Activated CD4-positive, alpha-beta T cell treated with anti-CD3 and anti-CD28 coated beads, Interleukin-2, amount 10 ng/mL, durations not matched to agents 7 days and 5 days (primary cell): ENCODE measurements at regions not wholly inside any gene's neighbourhood (a gene's known extent, or its start where the extent isn't known, plus 50 kb on each side); places are given as distances from the start of the nearest gene placed in this dataset.
"Not testable (repeated sequence)": the region's sequence is repeated elsewhere in the genome, so short reads cannot be mapped to it uniquely, and the experiment has no call there.

Source experiments
- CTCF ChIA-PET: fragments of 350-600 bp; sonication (Branson Sonifier 250); formaldehyde crosslinking; loops from one replicate; lab custom pipeline; 2021; ENCODE audit warnings: antibody characterized with exemption; lab: Charles Lee
- POLR2A ChIA-PET: fragments of 350-600 bp; sonication (Branson Sonifier 250); formaldehyde crosslinking; loops from one replicate; lab custom pipeline; 2021; ENCODE audit warnings: antibody characterized with exemption; lab: Charles Lee
- DNase-seq: peaks from one replicate; pipeline ENCODE4 v3.0.0-alpha.2; 2020
- H3K27ac Mint-ChIP-seq: one replicate; pipeline ENCODE4 v1.8.0; 2021; ENCODE audit warnings: mild to moderate bottlenecking, moderate library complexity, mixed read lengths
- H3K27me3 Mint-ChIP-seq: one replicate; pipeline ENCODE4 v1.8.0; 2021; ENCODE audit warnings: mixed read lengths
- H3K36me3 Mint-ChIP-seq: one replicate; pipeline ENCODE4 v1.8.0; 2021; ENCODE audit warnings: low read depth, mixed read lengths
- H3K4me1 Mint-ChIP-seq: one replicate; pipeline ENCODE4 v1.8.0; 2021; ENCODE audit warnings: mixed read lengths
- H3K4me3 Mint-ChIP-seq: one replicate; pipeline ENCODE4 v1.8.0; 2021; ENCODE audit warnings: mild to moderate bottlenecking, moderate library complexity, mixed read lengths
- H3K9me3 Mint-ChIP-seq: one replicate; pipeline ENCODE4 v1.8.0; 2021; ENCODE audit warnings: mixed read lengths

DNA sequence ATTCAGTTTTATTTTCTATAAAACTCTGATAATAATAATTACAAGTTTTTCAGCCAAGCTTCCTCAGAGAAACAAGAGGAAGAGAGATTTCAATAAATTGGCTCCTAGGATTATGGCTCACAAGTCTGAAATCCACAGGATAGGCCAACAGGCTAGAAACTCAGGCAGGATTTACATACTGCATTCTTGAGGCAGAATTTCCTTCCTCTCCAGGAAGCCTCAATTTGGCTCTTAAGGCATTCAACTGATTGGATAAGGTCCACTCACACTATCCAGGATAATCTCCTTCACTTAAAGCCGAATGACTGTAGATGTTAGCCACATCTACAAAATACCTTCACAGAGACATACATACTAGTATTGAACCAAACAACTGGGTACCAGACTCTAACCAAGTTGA, 120.3 kb upstream of the FAT3 start:
- DNase-seq = no peak
- POLR2A ChIA-PET = no interaction called here
- CTCF ChIA-PET = no interaction called here
- H3K4me3 Mint-ChIP-seq = no peak overlapping the region
- peaks cover 3% of the 10 kb centered on the region for H3K9me3 Mint-ChIP-seq
- no peaks in the 10 kb centered on the region for H3K36me3 Mint-ChIP-seq
- no peaks in the 10 kb centered on the region for H3K4me1 Mint-ChIP-seq
- no peaks in the 10 kb centered on the region for H3K27me3 Mint-ChIP-seq
- no peak overlapping the region for H3K27ac Mint-ChIP-seq

GRCh38 chr11:92101920-92102319, 122.7 kb upstream of the FAT3 start:
- H3K4me1 Mint-ChIP-seq = no peaks in the 10 kb centered on the region
- H3K36me3 Mint-ChIP-seq = no peaks in the 10 kb centered on the region
- no peak overlapping the region for H3K27ac Mint-ChIP-seq
- CTCF ChIA-PET = no interaction called here
- H3K27me3 Mint-ChIP-seq = no peaks in the 10 kb centered on the region
- H3K9me3 Mint-ChIP-seq = peaks cover 2% of the 10 kb centered on the region
- POLR2A ChIA-PET = no interaction called here
- no peak overlapping the region for H3K4me3 Mint-ChIP-seq
- DNase-seq = no peak

- peaks cover 2% of the 10 kb centered on the region for H3K9me3 Mint-ChIP-seq
- no peaks in the 10 kb centered on the region for H3K4me1 Mint-ChIP-seq
- POLR2A ChIA-PET = no interaction called here
- no peak overlapping the region for H3K4me3 Mint-ChIP-seq
- no peak for DNase-seq
- H3K27ac Mint-ChIP-seq = no peak overlapping the region
- no peaks in the 10 kb centered on the region for H3K27me3 Mint-ChIP-seq
- no peaks in the 10 kb centered on the region for H3K36me3 Mint-ChIP-seq
- CTCF ChIA-PET = no interaction called here
Measured at GRCh38 chr11:92099183-92099582, 125.4 kb upstream of the FAT3 start.

DNA sequence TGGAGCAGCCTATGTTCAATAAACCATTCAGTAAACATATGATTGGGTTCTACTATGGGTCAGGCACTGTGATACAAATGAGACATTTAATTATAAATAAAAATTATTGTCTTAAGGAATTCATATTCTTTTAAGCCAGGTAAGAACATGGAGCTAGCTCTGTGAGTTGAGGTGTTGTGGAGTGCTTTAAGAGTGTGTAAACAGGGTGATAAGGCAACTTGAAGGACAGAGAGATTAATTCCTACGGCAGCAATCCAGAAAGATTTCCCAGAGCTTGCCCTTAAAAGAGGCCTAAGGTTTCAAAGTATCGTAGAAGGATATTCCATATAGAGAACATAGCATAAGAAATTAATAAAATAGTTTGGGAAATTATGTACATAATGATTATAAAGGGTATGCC, 126.4 kb upstream of the FAT3 start:
- H3K36me3 Mint-ChIP-seq = no peaks in the 10 kb centered on the region
- H3K27ac Mint-ChIP-seq = no peak overlapping the region
- no peak overlapping the region for H3K4me3 Mint-ChIP-seq
- no peaks in the 10 kb centered on the region for H3K27me3 Mint-ChIP-seq
- ChIA-PET CTCF (no interaction called here), POLR2A (no interaction called here)
- H3K4me1 Mint-ChIP-seq = no peaks in the 10 kb centered on the region
- no peak for DNase-seq
- H3K9me3 Mint-ChIP-seq = peaks cover 2% of the 10 kb centered on the region

- Mint-ChIP-seq H3K27ac (no peak overlapping the region), H3K27me3 (no peaks in the 10 kb centered on the region), H3K4me1 (no peaks in the 10 kb centered on the region), H3K9me3 (peaks cover 5% of the 10 kb centered on the region), H3K4me3 (no peak overlapping the region), H3K36me3 (no peaks in the 10 kb centered on the region)
- DNase-seq = no peak
- ChIA-PET CTCF (interaction anchor here (0.7 kb wide), 1 partner anchor 1785 kb away, joined by 3 read pairs; no protein-coding TSS in a partner anchor), POLR2A (no interaction called here)
Measured at GRCh38 chr11:92087725-92088537, 136.7 kb upstream of the FAT3 start.

DNA sequence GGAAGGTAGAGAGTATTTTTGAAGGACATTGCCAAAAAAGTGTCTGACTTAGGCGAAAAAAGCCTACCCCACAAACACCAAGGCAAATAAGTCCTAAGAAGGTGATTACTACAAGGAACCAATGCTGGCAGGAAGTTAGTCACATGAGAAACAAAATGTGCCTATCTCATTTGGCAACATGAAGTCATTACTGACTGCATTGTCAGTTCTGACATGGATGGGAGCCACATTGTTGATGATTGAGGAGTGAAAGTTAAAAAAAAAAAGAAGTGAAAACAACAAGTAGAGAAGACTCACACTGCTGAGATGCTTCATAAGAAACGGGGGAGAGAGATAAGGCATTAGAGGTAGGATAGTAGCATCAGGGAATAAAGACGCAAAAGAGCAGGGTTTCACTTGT, 141.5 kb upstream of the FAT3 start:
- ChIA-PET CTCF (no interaction called here), POLR2A (no interaction called here)
- H3K27me3 Mint-ChIP-seq = no peaks in the 10 kb centered on the region
- H3K9me3 Mint-ChIP-seq = peaks cover 7% of the 10 kb centered on the region
- no peak overlapping the region for H3K27ac Mint-ChIP-seq
- DNase-seq = no peak
- H3K36me3 Mint-ChIP-seq = no peaks in the 10 kb centered on the region
- no peaks in the 10 kb centered on the region for H3K4me1 Mint-ChIP-seq
- H3K4me3 Mint-ChIP-seq = no peak overlapping the region

DNA sequence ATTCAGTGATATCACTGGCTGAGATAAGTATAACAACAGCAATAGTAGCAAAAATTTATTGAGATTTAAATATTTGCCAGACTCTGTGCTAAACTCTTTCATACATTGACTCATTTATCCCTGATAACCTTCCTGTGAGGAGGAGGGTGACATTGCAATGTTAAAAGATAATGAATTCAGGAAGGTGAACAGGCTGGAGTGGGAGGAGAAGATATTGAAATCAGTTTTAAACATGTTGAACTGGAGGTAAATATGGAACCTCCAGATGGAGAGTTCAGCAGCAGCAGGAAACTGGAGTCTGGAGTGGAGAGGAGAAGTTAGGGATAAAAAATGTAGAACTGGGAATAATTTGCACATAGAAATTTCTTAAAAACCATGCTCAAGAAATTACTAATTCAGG, 142.0 kb upstream of the FAT3 start:
- Mint-ChIP-seq H3K27me3 (no peaks in the 10 kb centered on the region), H3K36me3 (no peaks in the 10 kb centered on the region), H3K27ac (no peak overlapping the region), H3K4me3 (no peak overlapping the region), H3K4me1 (no peaks in the 10 kb centered on the region), H3K9me3 (peaks cover 4% of the 10 kb centered on the region)
- no peak for DNase-seq
- ChIA-PET CTCF (no interaction called here), POLR2A (no interaction called here)

- H3K9me3 Mint-ChIP-seq, DNase-seq, H3K4me1 Mint-ChIP-seq, H3K4me3 Mint-ChIP-seq, H3K27ac Mint-ChIP-seq, H3K27me3 Mint-ChIP-seq, POLR2A ChIA-PET, CTCF ChIA-PET, H3K36me3 Mint-ChIP-seq: not testable (repeated sequence)
Measured at GRCh38 chr11:92074498-92074897, 150.1 kb upstream of the FAT3 start.

- no peak overlapping the region for H3K4me3 Mint-ChIP-seq
- H3K36me3 Mint-ChIP-seq = no peaks in the 10 kb centered on the region
- H3K27ac Mint-ChIP-seq = no peak overlapping the region
- peaks cover 3% of the 10 kb centered on the region for H3K9me3 Mint-ChIP-seq
- POLR2A ChIA-PET = no interaction called here
- CTCF ChIA-PET = no interaction called here
- no peaks in the 10 kb centered on the region for H3K4me1 Mint-ChIP-seq
- no peaks in the 10 kb centered on the region for H3K27me3 Mint-ChIP-seq
- DNase-seq = no peak
Measured at GRCh38 chr11:92071660-92072059, 153.0 kb upstream of the FAT3 start.

- POLR2A ChIA-PET = no interaction called here
- no peaks in the 10 kb centered on the region for H3K36me3 Mint-ChIP-seq
- no peaks in the 10 kb centered on the region for H3K4me1 Mint-ChIP-seq
- no peaks in the 10 kb centered on the region for H3K27me3 Mint-ChIP-seq
- no peak overlapping the region for H3K27ac Mint-ChIP-seq
- CTCF ChIA-PET = no interaction called here
- no peak overlapping the region for H3K4me3 Mint-ChIP-seq
- H3K9me3 Mint-ChIP-seq = peaks cover 3% of the 10 kb centered on the region
- no peak for DNase-seq
Measured at GRCh38 chr11:92070026-92070889, 154.4 kb upstream of the FAT3 start.

GRCh38 chr11:92067016-92067415, 157.6 kb upstream of the FAT3 start:
- no peak for DNase-seq
- H3K27me3 Mint-ChIP-seq = no peaks in the 10 kb centered on the region
- CTCF ChIA-PET = no interaction called here
- H3K27ac Mint-ChIP-seq = no peak overlapping the region
- H3K4me1 Mint-ChIP-seq = no peaks in the 10 kb centered on the region
- POLR2A ChIA-PET = no interaction called here
- H3K9me3 Mint-ChIP-seq = peaks cover 3% of the 10 kb centered on the region
- H3K4me3 Mint-ChIP-seq = no peak overlapping the region
- H3K36me3 Mint-ChIP-seq = no peaks in the 10 kb centered on the region

DNA sequence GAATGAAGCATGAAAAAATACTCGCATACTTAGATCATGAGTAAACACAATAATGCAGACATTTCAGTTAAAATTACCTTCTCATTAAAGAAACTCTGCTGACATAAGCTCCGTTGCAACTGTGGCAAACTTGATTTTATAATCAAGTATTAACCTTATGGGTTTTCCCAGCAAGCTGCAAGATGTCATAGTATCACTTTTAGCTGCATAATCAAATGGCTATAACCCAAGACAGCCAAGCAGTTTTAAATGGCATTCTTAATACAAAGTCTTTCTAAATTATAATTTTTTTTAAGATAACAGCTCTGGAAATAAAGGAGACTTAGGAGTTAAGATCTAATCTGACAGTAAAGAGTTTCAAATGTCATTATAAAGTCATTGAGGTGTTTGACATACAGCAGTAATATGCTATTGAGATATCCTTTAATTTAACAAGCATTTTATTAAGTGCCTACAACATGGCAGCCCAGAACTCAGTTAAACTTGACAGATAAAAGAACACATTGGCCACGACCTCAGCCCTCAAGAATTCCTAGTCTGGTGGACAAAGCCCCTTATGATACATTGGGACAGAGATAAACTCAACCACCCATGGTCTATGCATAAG, 163.1 kb upstream of the FAT3 start:
- H3K27ac Mint-ChIP-seq = no peak overlapping the region
- H3K4me3 Mint-ChIP-seq = no peak overlapping the region
- H3K27me3 Mint-ChIP-seq = no peaks in the 10 kb centered on the region
- no peak for DNase-seq
- no peaks in the 10 kb centered on the region for H3K9me3 Mint-ChIP-seq
- H3K4me1 Mint-ChIP-seq = no peaks in the 10 kb centered on the region
- POLR2A ChIA-PET = no interaction called here
- CTCF ChIA-PET = no interaction called here
- H3K36me3 Mint-ChIP-seq = no peaks in the 10 kb centered on the region

GRCh38 chr11:92057849-92058442, 166.7 kb upstream of the FAT3 start:
- no peaks in the 10 kb centered on the region for H3K36me3 Mint-ChIP-seq
- no peaks in the 10 kb centered on the region for H3K9me3 Mint-ChIP-seq
- H3K4me1 Mint-ChIP-seq = no peaks in the 10 kb centered on the region
- H3K27me3 Mint-ChIP-seq = no peaks in the 10 kb centered on the region
- CTCF ChIA-PET = interaction anchor here (0.7 kb wide), 1 partner anchor 584 kb away, joined by 3 read pairs; no protein-coding TSS in a partner anchor
- POLR2A ChIA-PET = no interaction called here
- H3K27ac Mint-ChIP-seq = no peak overlapping the region
- no peak overlapping the region for H3K4me3 Mint-ChIP-seq
- DNase-seq = no peak
